Fibroblast of lung (primary cell): ENCODE measurements at regions not wholly inside any gene's neighbourhood (a gene's known extent, or its start where the extent isn't known, plus 50 kb on each side); places are given as distances from the start of the nearest gene placed in this dataset.

Experiments
- DNase-seq, 2 donors: peaks; one replicate each; pipeline versions ENCODE4 v3.0.0 to v3.0.0-alpha.2; 2010; ENCODE audit warnings: low read depth in 2 of 2
- H2AFZ ChIP-seq: 2 replicates; pipeline ENCODE4 v1.5.1; 2012; ENCODE audit warnings: low read length, control low read depth, inconsistent platforms
- H3K27ac ChIP-seq: 2 replicates; pipeline ENCODE4 v1.5.1; 2011; ENCODE audit warnings: low read length, control low read depth; ENCODE audit not compliant: insufficient read depth
- H3K27me3 ChIP-seq: 2 replicates; pipeline ENCODE4 v1.5.1; 2011; ENCODE audit warnings: mild to moderate bottlenecking, low read length; ENCODE audit not compliant: control insufficient read depth, insufficient read depth
- H3K36me3 ChIP-seq: 2 replicates; pipeline ENCODE4 v1.5.1; 2011; ENCODE audit warnings: low read length; ENCODE audit not compliant: control insufficient read depth, insufficient read depth
- H3K4me1 ChIP-seq: 2 replicates; pipeline ENCODE4 v1.5.1; 2011; ENCODE audit warnings: low read length; ENCODE audit not compliant: control insufficient read depth, insufficient read depth; ENCODE audit errors: extremely low read depth
- H3K4me2 ChIP-seq: 2 replicates; pipeline ENCODE4 v1.5.1; 2011; ENCODE audit warnings: low read length, control low read depth; ENCODE audit not compliant: insufficient read depth; ENCODE audit errors: extremely low read depth
- H3K4me3 ChIP-seq, 4 experiments: fragments of 200-600 bp in 1 of 4; sonication (generic) in 1 of 4; replicated peaks in 1 of 4; 2 replicates each; pipeline ENCODE4 v1.5.1; 2011 to 2016; ENCODE audit warnings: low read length in 4 of 4, low read depth in 3 of 4, mild to moderate bottlenecking in 3 of 4, control low read depth in 2 of 4, inconsistent platforms in 1 of 4, mixed read lengths in 1 of 4; ENCODE audit not compliant: insufficient read depth in 1 of 4; ENCODE audit errors: control extremely low read depth in 1 of 4
- H3K79me2 ChIP-seq: 2 replicates; pipeline ENCODE4 v1.5.1; 2012; ENCODE audit warnings: mild to moderate bottlenecking, low read length, inconsistent platforms; ENCODE audit not compliant: control insufficient read depth, insufficient read depth
- H3K9ac ChIP-seq: 2 replicates; pipeline ENCODE4 v1.5.1; 2011; ENCODE audit warnings: mild to moderate bottlenecking, low read length, control low read depth; ENCODE audit not compliant: insufficient read depth
- H3K9me3 ChIP-seq: 2 replicates; pipeline ENCODE4 v1.5.1; 2012; ENCODE audit warnings: low read depth, low read length; ENCODE audit not compliant: control insufficient read depth, insufficient read depth
- H4K20me1 ChIP-seq: 2 replicates; pipeline ENCODE4 v1.5.1; 2011; ENCODE audit warnings: low read length; ENCODE audit not compliant: control insufficient read depth, insufficient read depth; ENCODE audit errors: extremely low read depth
- CTCF ChIP-seq, 2 donors: IDR thresholded peaks in 1 of 2; conservative IDR thresholded peaks in 1 of 2; 1 replicate in 1 of 2; 2 replicates in 1 of 2; pipeline ENCODE4 v1.5.1; 2011 to 2012; ENCODE audit warnings: low read length in 2 of 2, control low read depth in 1 of 2, inconsistent platforms in 1 of 2, low read depth in 1 of 2, mild to moderate bottlenecking in 1 of 2
- EZH2 ChIP-seq: IDR thresholded peaks from 2 replicates; pipeline ENCODE4 v1.5.1; 2012; ENCODE audit warnings: low read length, control low read depth, mild to moderate bottlenecking; ENCODE audit errors: missing control alignments

GRCh38 chr1:80633947-80634706 lies 1166.6 kb upstream of the ADGRL2 start:
- Histone ChIP-seq H4K20me1 (no peaks in the 10 kb centered on the region), H3K9ac (no peak overlapping the region), H3K27ac (no peak overlapping the region), H3K4me3 (no peak overlapping the region), H3K4me1 (no peaks in the 10 kb centered on the region), H3K27me3 (no peaks in the 10 kb centered on the region), H2AFZ (no peak overlapping the region), H3K79me2 (no peaks in the 10 kb centered on the region), H3K4me2 (no peak overlapping the region), H3K9me3 (no peaks in the 10 kb centered on the region), H3K36me3 (no peaks in the 10 kb centered on the region)
- no peak for TF ChIP-seq EZH2
- TF ChIP-seq CTCF (conservative IDR thresholded peaks at IDR 0.05 in 1 of 2, IDR thresholded peaks at IDR 0.05 in 1 of 2; ENCODE audit: low read depth in 1 of 2, low read length in 2 of 2): no peak
- no peak for DNase-seq

- H3K79me2 ChIP-seq: no peaks in the 10 kb centered on the region
- TF ChIP-seq EZH2 (no peak), CTCF (conservative IDR thresholded peaks at IDR 0.05 in 1 of 2, IDR thresholded peaks at IDR 0.05 in 1 of 2; ENCODE audit: low read depth in 1 of 2, low read length in 2 of 2) (no peak)
Measured at GRCh38 chr1:80632284-80632683, 1168.5 kb upstream of the ADGRL2 start.

GRCh38 chr1:80629304-80629837 lies 1171.4 kb upstream of the ADGRL2 start:
- H3K36me3 ChIP-seq: no peaks in the 10 kb centered on the region
- no peak for TF ChIP-seq EZH2
- TF ChIP-seq CTCF (conservative IDR thresholded peaks at IDR 0.05 in 1 of 2, IDR thresholded peaks at IDR 0.05 in 1 of 2; ENCODE audit: low read depth in 1 of 2, low read length in 2 of 2): no peak
- H3K4me2 ChIP-seq: no peak overlapping the region
- no peak overlapping the region for H3K27ac ChIP-seq
- no peak overlapping the region for H3K4me3 ChIP-seq
- H3K9me3 ChIP-seq: no peaks in the 10 kb centered on the region
- no peaks in the 10 kb centered on the region for H3K27me3 ChIP-seq
- no peaks in the 10 kb centered on the region for H3K79me2 ChIP-seq
- no peak for DNase-seq
- H4K20me1 ChIP-seq: no peaks in the 10 kb centered on the region
- no peaks in the 10 kb centered on the region for H3K4me1 ChIP-seq
- no peak overlapping the region for H2AFZ ChIP-seq
- H3K9ac ChIP-seq: no peak overlapping the region

More at GRCh38 chr1:80632284-80632683, 1168.5 kb upstream of the ADGRL2 start:
- no peaks in the 10 kb centered on the region for H3K4me1 ChIP-seq
- H3K4me2 ChIP-seq: no peak overlapping the region
- H3K9me3 ChIP-seq: no peaks in the 10 kb centered on the region
- no peak overlapping the region for H2AFZ ChIP-seq
- no peak overlapping the region for H3K4me3 ChIP-seq
- H3K27ac ChIP-seq: no peak overlapping the region
- H3K27me3 ChIP-seq: no peaks in the 10 kb centered on the region
- no peaks in the 10 kb centered on the region for H3K36me3 ChIP-seq
- no peaks in the 10 kb centered on the region for H4K20me1 ChIP-seq
- DNase-seq: no peak
- no peak overlapping the region for H3K9ac ChIP-seq
